Transverse colon (tissue), 4 donors: ENCODE measurements at regions not wholly inside any gene's neighbourhood (a gene's known extent, or its start where the extent isn't known, plus 50 kb on each side); places are given as distances from the start of the nearest gene placed in this dataset.

Source experiments
- DNase-seq: peaks from one replicate; pipeline ENCODE4 v3.0.0-alpha.2; 2019
- H3K27ac ChIP-seq, 4 donors: fragments of 200-600 bp; sonication (generic); 2 replicates each; pipeline ENCODE4 v1.5.1; 2016 to 2018; ENCODE audit warnings: inconsistent platforms in 4 of 4
- H3K27me3 ChIP-seq: fragments of 200-600 bp; sonication (generic); 2 replicates; pipeline ENCODE4 v1.5.1; 2017; ENCODE audit warnings: inconsistent platforms
- H3K36me3 ChIP-seq, 4 donors: fragments of 200-600 bp; sonication (generic); 2 replicates each; pipeline ENCODE4 v1.5.1; 2017 to 2019; ENCODE audit warnings: inconsistent platforms in 4 of 4
- H3K4me1 ChIP-seq, 4 donors: fragments of 200-600 bp; sonication (generic); 2 replicates each; pipeline ENCODE4 v1.5.1; 2017 to 2020; ENCODE audit warnings: inconsistent platforms in 4 of 4
- H3K4me3 ChIP-seq, 4 donors: fragments of 200-600 bp; sonication (generic); 1 replicate in 1 of 4; 2 replicates in 3 of 4; pipeline versions ENCODE4 v1.5.1 to v1.6.1; 2017 to 2019; ENCODE audit warnings: inconsistent platforms in 4 of 4
- H3K9me3 ChIP-seq, 2 donors: fragments of 200-600 bp; sonication (generic); 2 replicates each; pipeline ENCODE4 v1.5.1; 2017 to 2019; ENCODE audit warnings: inconsistent platforms in 2 of 2
- EP300 ChIP-seq: sonication (generic); formaldehyde crosslinking; IDR thresholded peaks from one replicate; pipeline ENCODE4 v1.6.1; 2017; ENCODE audit warnings: antibody characterized with exemption, low read depth
- POLR2A ChIP-seq: fragments of 450-650 bp; IDR thresholded peaks from one replicate; pipeline ENCODE4 v1.6.1; 2016; ENCODE audit warnings: antibody characterized with exemption, mild to moderate bottlenecking, moderate library complexity
- POLR2AphosphoS5 ChIP-seq, 3 donors: sonication (generic); formaldehyde crosslinking; IDR thresholded peaks; one replicate each; pipeline ENCODE4 v1.6.1; 2016; ENCODE audit warnings: antibody characterized with exemption in 3 of 3
- WGBS, 2 donors: methylation state at CpG; one replicate each; pipeline ENCODE4 v1.1.5; 2018; ENCODE audit warnings: low coverage in 1 of 2; 5-methylcytosine and 5-hydroxymethylcytosine counted together
- in situ Hi-C, 4 donors: fragments of 200-750 bp; cut with MboI; loops; one replicate each; pipeline versions ENCODE4 v1.15.0 to v1.15.1; 2017; ENCODE audit warnings: low sequenced_read_pairs in 3 of 4, low pct_ligation_motif_present in 1 of 4, low pct_unique_long_range_greater_than_20kb in 1 of 4
- intact Hi-C: fragments of 100-400 bp; cut with DNase I; formaldehyde crosslinking; loops from one replicate; pipeline ENCODE4 v1.15.1; 2023; ENCODE audit warnings: low total_unique reads
- TF ChIP-seq, protein P1 (sequence below), 5 experiments: fragments of 200-600 bp in 3 of 5; fragments of 450-650 bp in 2 of 5; sonication (generic) in 3 of 5; IDR thresholded peaks; 1 replicate in 2 of 5; 2 replicates in 3 of 5; pipeline ENCODE4 v1.5.1; 2016 to 2017; ENCODE audit warnings: antibody characterized with exemption in 5 of 5, inconsistent platforms in 3 of 5, mild to moderate bottlenecking in 2 of 5, moderate library complexity in 1 of 5

DNA sequence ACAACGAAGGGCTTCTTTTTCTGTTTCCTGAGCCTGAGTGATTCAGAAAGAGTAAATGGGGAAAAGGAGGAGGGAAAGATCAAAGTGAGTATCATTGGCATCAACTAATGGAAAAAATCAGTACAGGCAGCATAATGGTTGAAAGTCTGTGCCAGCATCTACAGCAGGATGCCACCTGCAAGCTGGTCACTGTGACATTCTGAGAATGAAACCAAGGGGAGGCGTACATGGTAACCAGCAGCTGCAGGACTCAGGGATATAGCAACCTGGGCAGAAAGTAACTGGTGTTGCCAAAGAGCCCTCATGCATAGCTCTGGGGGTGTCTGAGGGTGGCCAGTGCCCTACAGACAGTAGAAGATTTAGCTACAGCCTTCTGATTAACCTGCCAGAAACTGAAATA is 305.9 kb downstream of the BRINP2 start:
- Histone ChIP-seq H3K36me3 (no peaks in the 10 kb centered on the region), H3K9me3 (no peaks in the 10 kb centered on the region), H3K4me1 (no peaks in the 10 kb centered on the region), H3K4me3 (no peak overlapping the region), H3K27me3 (no peaks in the 10 kb centered on the region), H3K27ac (no peak overlapping the region)
- no peak for DNase-seq
- 76 to 80% methylated on average over 1 to 2 of the region's 2 CpGs for WGBS, 2 donors
- in situ Hi-C loops (no loop called here), intact Hi-C loops (no loop called here)
- TF ChIP-seq, protein P1, sequence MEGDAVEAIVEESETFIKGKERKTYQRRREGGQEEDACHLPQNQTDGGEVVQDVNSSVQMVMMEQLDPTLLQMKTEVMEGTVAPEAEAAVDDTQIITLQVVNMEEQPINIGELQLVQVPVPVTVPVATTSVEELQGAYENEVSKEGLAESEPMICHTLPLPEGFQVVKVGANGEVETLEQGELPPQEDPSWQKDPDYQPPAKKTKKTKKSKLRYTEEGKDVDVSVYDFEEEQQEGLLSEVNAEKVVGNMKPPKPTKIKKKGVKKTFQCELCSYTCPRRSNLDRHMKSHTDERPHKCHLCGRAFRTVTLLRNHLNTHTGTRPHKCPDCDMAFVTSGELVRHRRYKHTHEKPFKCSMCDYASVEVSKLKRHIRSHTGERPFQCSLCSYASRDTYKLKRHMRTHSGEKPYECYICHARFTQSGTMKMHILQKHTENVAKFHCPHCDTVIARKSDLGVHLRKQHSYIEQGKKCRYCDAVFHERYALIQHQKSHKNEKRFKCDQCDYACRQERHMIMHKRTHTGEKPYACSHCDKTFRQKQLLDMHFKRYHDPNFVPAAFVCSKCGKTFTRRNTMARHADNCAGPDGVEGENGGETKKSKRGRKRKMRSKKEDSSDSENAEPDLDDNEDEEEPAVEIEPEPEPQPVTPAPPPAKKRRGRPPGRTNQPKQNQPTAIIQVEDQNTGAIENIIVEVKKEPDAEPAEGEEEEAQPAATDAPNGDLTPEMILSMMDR (IDR thresholded peaks at IDR 0.05) = no peak
- no peak for TF ChIP-seq POLR2AphosphoS5 (IDR thresholded peaks at IDR 0.05)
- no peak for TF ChIP-seq POLR2A
- no peak for TF ChIP-seq EP300

DNA sequence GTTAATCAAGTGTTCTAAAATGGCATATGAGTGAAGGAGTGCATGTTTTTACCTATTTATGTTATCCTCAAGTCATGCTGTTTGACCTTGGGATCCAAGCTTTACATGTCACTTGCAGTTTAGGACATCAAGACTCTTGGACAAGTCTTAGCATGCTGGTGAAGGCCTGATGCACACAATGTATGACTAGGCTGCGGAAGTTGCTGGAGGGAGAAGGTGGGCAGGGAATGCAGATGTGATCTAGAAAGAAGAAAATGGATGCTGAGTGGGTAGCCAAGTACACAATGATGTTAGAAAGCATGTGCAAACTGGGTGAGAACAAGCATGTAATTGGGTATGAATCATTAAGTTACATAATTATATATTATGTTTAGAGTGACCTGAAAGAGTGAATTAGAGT is 301.8 kb downstream of the BRINP2 start:
- Histone ChIP-seq H3K27me3 (no peaks in the 10 kb centered on the region), H3K9me3 (no peaks in the 10 kb centered on the region), H3K4me3 (no peak overlapping the region), H3K4me1 (no peaks in the 10 kb centered on the region), H3K27ac (no peak overlapping the region), H3K36me3 (no peaks in the 10 kb centered on the region)
- 71 to 84% methylated on average over 1 of the region's 1 CpG for whole genome bisulfite sequencing, 2 donors
- in situ Hi-C loops = no loop called here
- intact Hi-C loops = no loop called here
- no peak for DNase-seq
- TF ChIP-seq POLR2AphosphoS5 (IDR thresholded peaks at IDR 0.05) = no peak
- TF ChIP-seq, protein P1 (IDR thresholded peaks at IDR 0.05) = no peak
- no peak for TF ChIP-seq EP300
- no peak for TF ChIP-seq POLR2A

GRCh38 chr1:177471244-177471643 is 300.5 kb downstream of the BRINP2 start:
- in situ Hi-C loops = no loop called here
- intact Hi-C loops = no loop called here
- Histone ChIP-seq H3K4me3 (no peak overlapping the region), H3K9me3 (no peaks in the 10 kb centered on the region), H3K27ac (no peak overlapping the region), H3K4me1 (no peaks in the 10 kb centered on the region), H3K27me3 (no peaks in the 10 kb centered on the region), H3K36me3 (no peaks in the 10 kb centered on the region)
- WGBS, 2 donors = 38 to 41% methylated on average over 1 of the region's 1 CpG
- TF ChIP-seq, protein P1 (IDR thresholded peaks at IDR 0.05) = no peak
- TF ChIP-seq EP300 (no peak), POLR2A (no peak), POLR2AphosphoS5 (IDR thresholded peaks at IDR 0.05) (no peak)
- DNase-seq = no peak

DNA sequence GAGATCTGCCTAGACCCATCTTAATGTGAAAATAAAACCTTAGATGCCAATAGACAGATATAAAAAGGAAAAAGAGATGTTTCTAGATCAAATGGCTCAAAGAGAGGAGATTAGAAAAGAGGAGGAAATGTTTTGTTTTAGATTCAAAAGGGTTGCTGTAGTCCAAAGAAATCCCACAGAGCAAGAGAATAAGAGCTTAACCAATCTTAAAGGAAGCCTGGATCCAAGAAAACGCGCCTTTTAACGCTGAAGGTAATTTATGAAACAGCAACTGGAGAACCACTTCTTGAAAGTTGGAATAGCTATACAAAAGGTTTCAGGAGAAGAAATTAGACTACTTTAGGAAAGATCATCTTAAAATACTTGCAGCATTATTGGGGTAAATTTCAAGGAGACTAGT is 298.8 kb downstream of the BRINP2 start:
- no peaks in the 10 kb centered on the region for H3K36me3 ChIP-seq
- no peaks in the 10 kb centered on the region for H3K4me1 ChIP-seq
- no peak for DNase-seq
- 90 to 99% methylated on average over 3 of the region's 3 CpGs for WGBS, 2 donors
- intact Hi-C loops = no loop called here
- in situ Hi-C loops = no loop called here
- H3K27ac ChIP-seq = no peak overlapping the region
- H3K9me3 ChIP-seq = no peaks in the 10 kb centered on the region
- TF ChIP-seq, protein P1 (IDR thresholded peaks at IDR 0.05) = no peak
- TF ChIP-seq POLR2A (no peak), EP300 (no peak), POLR2AphosphoS5 (IDR thresholded peaks at IDR 0.05) (no peak)
- no peak overlapping the region for H3K4me3 ChIP-seq
- no peaks in the 10 kb centered on the region for H3K27me3 ChIP-seq
